ENCODE measurements at regions not wholly inside any gene's neighbourhood (a gene's known extent, or its start where the extent isn't known, plus 50 kb on each side); places are given as distances from the start of the nearest gene placed in this dataset.

GRCh38 chr2:198916548-198917080, 541.1 kb downstream of the SATB2 start:
- WGBS, 2 donors: 44 to 59% methylated on average over 6 of the region's 6 CpGs
- intact Hi-C loops (cut with DNase I): no loop called here
- ATAC-seq: no peak
- no peak for TF ChIP-seq CTCF (IDR thresholded peaks at IDR 0.05)
- H3K9me3 ChIP-seq: peaks cover 0 to 10% (median 0%) of the 10 kb centered on the region in 11 donors
- H3K4me1 ChIP-seq: no peaks in the 10 kb centered on the region
- H3K36me3 ChIP-seq: no peaks in the 10 kb centered on the region
- DNase-seq: no peak
- no peaks in the 10 kb centered on the region for H3K27me3 ChIP-seq
- no peak overlapping the region for H3K27ac ChIP-seq
- H3K4me3 ChIP-seq: no peak overlapping the region

- no peaks in the 10 kb centered on the region for H3K36me3 ChIP-seq
- no peak for TF ChIP-seq CTCF (IDR thresholded peaks at IDR 0.05)
- ATAC-seq (no peak), DNase-seq (no peak)
- H3K9me3 ChIP-seq: peaks cover 0 to 10% (median 0%) of the 10 kb centered on the region in 11 donors
- H3K27ac ChIP-seq: no peak overlapping the region
- no peaks in the 10 kb centered on the region for H3K4me1 ChIP-seq
- no peak overlapping the region for H3K4me3 ChIP-seq
- intact Hi-C loops (cut with DNase I): no loop called here
- no peaks in the 10 kb centered on the region for H3K27me3 ChIP-seq
Measured at GRCh38 chr2:198913394-198914152, 544.2 kb downstream of the SATB2 start.

GRCh38 chr2:198909525-198910267, 548.0 kb downstream of the SATB2 start:
- Histone ChIP-seq H3K4me3 (no peak overlapping the region), H3K27ac (no peak overlapping the region), H3K9me3 (peaks cover 0 to 10% (median 0%) of the 10 kb centered on the region in 11 donors), H3K27me3 (no peaks in the 10 kb centered on the region), H3K36me3 (no peaks in the 10 kb centered on the region), H3K4me1 (no peaks in the 10 kb centered on the region)
- intact Hi-C loops (cut with DNase I): no loop called here
- no peak for DNase-seq
- no peak for TF ChIP-seq CTCF (IDR thresholded peaks at IDR 0.05)
- WGBS, 2 donors: 74 to 80% methylated on average over 2 of the region's 2 CpGs
- ATAC-seq: no peak

- no peaks in the 10 kb centered on the region for H3K27me3 ChIP-seq
- intact Hi-C loops (cut with DNase I): no loop called here
- 69 to 76% methylated on average over 7 of the region's 7 CpGs for WGBS, 2 donors
- TF ChIP-seq CTCF (IDR thresholded peaks at IDR 0.05): no peak
- no peaks in the 10 kb centered on the region for H3K4me1 ChIP-seq
- DNase-seq: no peak
- ATAC-seq: no peak
- H3K27ac ChIP-seq: no peak overlapping the region
- H3K9me3 ChIP-seq: no peaks in the 10 kb centered on the region
- H3K36me3 ChIP-seq: no peaks in the 10 kb centered on the region
- H3K4me3 ChIP-seq: no peak overlapping the region
Measured at GRCh38 chr2:198905881-198906612, 551.7 kb downstream of the SATB2 start.
